H9 (cell line): ENCODE measurements at regions not wholly inside any gene's neighbourhood (a gene's known extent, or its start where the extent isn't known, plus 50 kb on each side); places are given as distances from the start of the nearest gene placed in this dataset.
"Not testable (repeated sequence)": the region's sequence is repeated elsewhere in the genome, so short reads cannot be mapped to it uniquely, and the experiment has no call there.

ENCODE experiments used
- DNase-seq: peaks from one replicate; pipeline ENCODE4 v3.0.0-alpha.2; 2017
- H2AFZ ChIP-seq: one replicate; pipeline ENCODE4 v1.6.1; 2013; ENCODE audit warnings: mild to moderate bottlenecking, low read length, control low read depth, moderate library complexity
- H2AK5ac ChIP-seq: 2 replicates; pipeline ENCODE4 v1.6.1; 2013; ENCODE audit warnings: low read length, control low read depth, mixed read lengths; ENCODE audit not compliant: insufficient read length
- H2BK120ac ChIP-seq: one replicate; pipeline ENCODE4 v1.6.1; 2013; ENCODE audit warnings: low read depth, mild to moderate bottlenecking, low read length, control low read depth, inconsistent platforms; ENCODE audit not compliant: poor library complexity, severe bottlenecking
- H2BK12ac ChIP-seq: 2 replicates; pipeline ENCODE4 v1.6.1; 2013; ENCODE audit warnings: low read length, control low read depth, mixed read lengths, low read depth; ENCODE audit not compliant: insufficient read length
- H2BK15ac ChIP-seq: 2 replicates; pipeline ENCODE4 v1.6.1; 2013; ENCODE audit warnings: low read depth, low read length, control low read depth
- H2BK20ac ChIP-seq: one replicate; pipeline ENCODE4 v1.6.1; 2013; ENCODE audit warnings: low read depth, mild to moderate bottlenecking, low read length, control low read depth, inconsistent platforms; ENCODE audit not compliant: poor library complexity, severe bottlenecking
- H2BK5ac ChIP-seq: 2 replicates; pipeline ENCODE4 v1.6.1; 2013; ENCODE audit warnings: low read length, control low read depth, mixed read lengths; ENCODE audit not compliant: insufficient read length
- H3K14ac ChIP-seq: 2 replicates; pipeline ENCODE4 v1.6.1; 2013; ENCODE audit warnings: low read length, control low read depth; ENCODE audit not compliant: insufficient read depth
- H3K18ac ChIP-seq: 2 replicates; pipeline ENCODE4 v1.6.1; 2013; ENCODE audit warnings: low read depth, mild to moderate bottlenecking, mixed read lengths, low read length, control low read depth; ENCODE audit not compliant: insufficient read length
- H3K23ac ChIP-seq: 2 replicates; pipeline ENCODE4 v1.6.1; 2013; ENCODE audit warnings: low read length, control low read depth, mixed read lengths, low read depth; ENCODE audit not compliant: insufficient read length
- H3K23me2 ChIP-seq: 2 replicates; pipeline ENCODE4 v1.6.1; 2013; ENCODE audit warnings: low read depth, mild to moderate bottlenecking, mixed read lengths, low read length, control low read depth; ENCODE audit not compliant: insufficient read length, poor library complexity, severe bottlenecking
- H3K27ac ChIP-seq: 2 replicates; pipeline ENCODE4 v1.5.1; 2013; ENCODE audit warnings: low read length, control low read depth, mixed read lengths, low read depth; ENCODE audit not compliant: insufficient read length
- H3K27me3 ChIP-seq: 2 replicates; pipeline ENCODE4 v1.6.1; 2013; ENCODE audit warnings: low read length, control low read depth, inconsistent platforms; ENCODE audit not compliant: insufficient read depth
- H3K4ac ChIP-seq: 2 replicates; pipeline ENCODE4 v1.6.1; 2013; ENCODE audit warnings: low read depth, mild to moderate bottlenecking, control low read depth, inconsistent platforms, low read length, moderate library complexity
- H3K4me1 ChIP-seq: 2 replicates; pipeline ENCODE4 v1.6.1; 2013; ENCODE audit warnings: low read length, control low read depth, inconsistent platforms; ENCODE audit not compliant: insufficient read depth
- H3K4me2 ChIP-seq: 2 replicates; pipeline ENCODE4 v1.6.1; 2013; ENCODE audit warnings: low read length, control low read depth, mixed read lengths; ENCODE audit not compliant: insufficient read length, insufficient read depth
- H3K56ac ChIP-seq: 2 replicates; pipeline ENCODE4 v1.6.1; 2013; ENCODE audit warnings: low read depth, mild to moderate bottlenecking, mixed read lengths, low read length, control low read depth; ENCODE audit not compliant: insufficient read length
- H3K79me1 ChIP-seq: 2 replicates; pipeline ENCODE4 v1.6.1; 2013; ENCODE audit warnings: low read depth, mild to moderate bottlenecking, moderate library complexity, low read length, control low read depth, inconsistent platforms; ENCODE audit not compliant: insufficient read depth, poor library complexity, severe bottlenecking
- H3K79me2 ChIP-seq: 2 replicates; pipeline ENCODE4 v1.6.1; 2013; ENCODE audit warnings: low read length, control low read depth, inconsistent platforms; ENCODE audit not compliant: insufficient read depth
- H3K9ac ChIP-seq: 2 replicates; pipeline ENCODE4 v1.6.1; 2013; ENCODE audit warnings: low read length, control low read depth, mixed read lengths; ENCODE audit not compliant: insufficient read length; ENCODE audit errors: extremely low read depth
- H3K9me3 ChIP-seq: one replicate; pipeline ENCODE4 v1.6.1; 2013; ENCODE audit warnings: low read depth, low read length, inconsistent platforms; ENCODE audit not compliant: control insufficient read depth
- H3T11ph ChIP-seq: one replicate; pipeline ENCODE4 v1.6.1; 2013; ENCODE audit warnings: mild to moderate bottlenecking, low read length, control low read depth, inconsistent platforms
- H4K20me1 ChIP-seq: one replicate; pipeline ENCODE4 v1.6.1; 2013; ENCODE audit not compliant: control insufficient read depth, insufficient read length, insufficient read depth
- H4K5ac ChIP-seq: 2 replicates; pipeline ENCODE4 v1.6.1; 2013; ENCODE audit warnings: low read depth, mild to moderate bottlenecking, mixed read lengths, low read length, control low read depth; ENCODE audit not compliant: insufficient read length
- H4K8ac ChIP-seq: replicated peaks from 2 replicates; pipeline ENCODE4 v1.6.1; 2013; ENCODE audit warnings: low read length, control low read depth, mixed read lengths, low read depth; ENCODE audit not compliant: insufficient read length
- H4K91ac ChIP-seq: 2 replicates; pipeline ENCODE4 v1.6.1; 2013; ENCODE audit warnings: low read depth, mild to moderate bottlenecking, moderate library complexity, mixed read lengths, low read length, control low read depth; ENCODE audit not compliant: insufficient read length
- H3K27ac Mint-ChIP-seq, 3 experiments: 2 replicates in 2 of 3; 3 replicates in 1 of 3; pipeline ENCODE4 v1.8.0; 2020 to 2021; ENCODE audit warnings: mixed read lengths in 3 of 3, mild to moderate bottlenecking in 1 of 3, moderate library complexity in 1 of 3
- H3K27me3 Mint-ChIP-seq: 2 replicates; pipeline ENCODE4 v1.8.0; 2021; ENCODE audit warnings: low read depth, mild to moderate bottlenecking, moderate library complexity, mixed read lengths
- H3K36me3 Mint-ChIP-seq, 3 experiments: 2 replicates in 2 of 3; 3 replicates in 1 of 3; pipeline ENCODE4 v1.8.0; 2020 to 2021; ENCODE audit warnings: low read depth in 3 of 3, mixed read lengths in 3 of 3; ENCODE audit not compliant: insufficient read depth in 1 of 3
- H3K4me1 Mint-ChIP-seq, 2 experiments: 2 replicates each; pipeline ENCODE4 v1.8.0; 2020; ENCODE audit warnings: mixed read lengths in 2 of 2
- H3K4me3 Mint-ChIP-seq, 2 experiments: 2 replicates in 1 of 2; 3 replicates in 1 of 2; pipeline ENCODE4 v1.8.0; 2020 to 2021; ENCODE audit warnings: mild to moderate bottlenecking in 2 of 2, mixed read lengths in 2 of 2, moderate library complexity in 1 of 2
- H3K9me3 Mint-ChIP-seq, 2 experiments: 2 replicates in 1 of 2; 3 replicates in 1 of 2; pipeline ENCODE4 v1.8.0; 2020; ENCODE audit warnings: mild to moderate bottlenecking in 2 of 2, mixed read lengths in 2 of 2, moderate library complexity in 1 of 2
- CTCF ChIP-seq: fragments of 200-600 bp; sonication (generic); conservative IDR thresholded peaks from 3 replicates; pipeline ENCODE4 v1.8.0; 2021; ENCODE audit warnings: antibody characterized with exemption, mild to moderate bottlenecking
- WGBS: extraction: QIAGEN DNeasy Blood & Tissue Kit; methylation state at CpG from one replicate; pipeline ENCODE4 v1.1.7; 2013; ENCODE audit warnings: missing lambda C conversion rate, low lambda C conversion rate, mixed read lengths; ENCODE audit not compliant: insufficient read length; ENCODE audit errors: extremely low coverage; 5-methylcytosine and 5-hydroxymethylcytosine counted together

GRCh38 chr3:81816473-81817250 lies 55.2 kb upstream of the GBE1 start:
- no CpG with 5 or more reads among the region's 8 CpGs for WGBS
- Histone ChIP-seq H2AFZ (peak overlapping the region; percentile 59), H4K8ac (no peak overlapping the region), H3K9ac (no peak overlapping the region), H3K4me2 (no peak overlapping the region), H3K79me2 (no peaks in the 10 kb centered on the region), H3K23ac (no peak overlapping the region), H2BK20ac (no peak overlapping the region), H4K91ac (no peak overlapping the region), H3K18ac (no peak overlapping the region), H2BK12ac (no peak overlapping the region), H2BK120ac (no peak overlapping the region), H2AK5ac (no peak overlapping the region), H3K27me3 (no peaks in the 10 kb centered on the region), H3K4ac (no peak overlapping the region), H2BK15ac (no peak overlapping the region), H4K5ac (no peak overlapping the region), H4K20me1 (no peaks in the 10 kb centered on the region), H3K23me2 (no peaks in the 10 kb centered on the region), H3K79me1 (no peaks in the 10 kb centered on the region), H3K4me1 (no peaks in the 10 kb centered on the region), H3K56ac (no peak overlapping the region), H3K27ac (no peak overlapping the region), H2BK5ac (no peak overlapping the region), H3K9me3 (no peaks in the 10 kb centered on the region), H3T11ph (no peak overlapping the region), H3K14ac (no peak overlapping the region)
- Mint-ChIP-seq H3K9me3 (peaks cover 5 to 12% of the 10 kb centered on the region in 2 experiments), H3K4me3 (no peak overlapping the region), H3K27ac (peak overlapping the region in 1 of 3 experiments; percentile 21; a peak in 3 of 7 replicates), H3K27me3 (no peaks in the 10 kb centered on the region), H3K4me1 (peaks cover 5 to 7% of the 10 kb centered on the region in 2 experiments), H3K36me3 (peaks cover 0 to 19% (median 6%) of the 10 kb centered on the region in 3 experiments; a peak in 6 of 7 replicates)
- no peak for TF ChIP-seq CTCF
- no peak for DNase-seq

GRCh38 chr3:81812098-81812497 lies 50.7 kb upstream of the GBE1 start:
- not testable (repeated sequence) for H3K27ac Mint-ChIP-seq, H3K27me3 Mint-ChIP-seq, DNase-seq, H2AFZ ChIP-seq, H2BK120ac ChIP-seq, H3K4me3 Mint-ChIP-seq, H3T11ph ChIP-seq, H3K79me2 ChIP-seq, H3K9ac ChIP-seq, H3K4me1 ChIP-seq, H3K79me1 ChIP-seq, H3K18ac ChIP-seq, H4K91ac ChIP-seq, H4K20me1 ChIP-seq, H3K23me2 ChIP-seq, H2BK15ac ChIP-seq, H3K27me3 ChIP-seq, H2AK5ac ChIP-seq, H3K9me3 Mint-ChIP-seq, H3K4ac ChIP-seq, H3K4me2 ChIP-seq, H4K8ac ChIP-seq, H3K27ac ChIP-seq, H3K4me1 Mint-ChIP-seq, H3K23ac ChIP-seq, H2BK12ac ChIP-seq, H2BK5ac ChIP-seq, H3K9me3 ChIP-seq, H3K56ac ChIP-seq, H3K14ac ChIP-seq, H4K5ac ChIP-seq, H2BK20ac ChIP-seq
- WGBS, result no CpG with 5 or more reads among the region's 25 CpGs
- peaks cover 0 to 18% (median 3%) of the 10 kb centered on the region in 3 experiments; a peak in 5 of 7 replicates for H3K36me3 Mint-ChIP-seq
